Transverse colon (tissue), 4 donors: ENCODE measurements at regions not wholly inside any gene's neighbourhood (a gene's known extent, or its start where the extent isn't known, plus 50 kb on each side); places are given as distances from the start of the nearest gene placed in this dataset.

Experiments used
- EP300 ChIP-seq: sonication (generic); formaldehyde crosslinking; IDR thresholded peaks from one replicate; pipeline ENCODE4 v1.6.1; 2017; ENCODE audit warnings: antibody characterized with exemption, low read depth
- POLR2A ChIP-seq: fragments of 450-650 bp; IDR thresholded peaks from one replicate; pipeline ENCODE4 v1.6.1; 2016; ENCODE audit warnings: antibody characterized with exemption, mild to moderate bottlenecking, moderate library complexity
- POLR2AphosphoS5 ChIP-seq, 3 donors: sonication (generic); formaldehyde crosslinking; IDR thresholded peaks; one replicate each; pipeline ENCODE4 v1.6.1; 2016; ENCODE audit warnings: antibody characterized with exemption in 3 of 3
- TF ChIP-seq, protein P1 (sequence below), 5 experiments: fragments of 200-600 bp in 3 of 5; fragments of 450-650 bp in 2 of 5; sonication (generic) in 3 of 5; IDR thresholded peaks; 1 replicate in 2 of 5; 2 replicates in 3 of 5; pipeline ENCODE4 v1.5.1; 2016 to 2017; ENCODE audit warnings: antibody characterized with exemption in 5 of 5, inconsistent platforms in 3 of 5, mild to moderate bottlenecking in 2 of 5, moderate library complexity in 1 of 5

DNA sequence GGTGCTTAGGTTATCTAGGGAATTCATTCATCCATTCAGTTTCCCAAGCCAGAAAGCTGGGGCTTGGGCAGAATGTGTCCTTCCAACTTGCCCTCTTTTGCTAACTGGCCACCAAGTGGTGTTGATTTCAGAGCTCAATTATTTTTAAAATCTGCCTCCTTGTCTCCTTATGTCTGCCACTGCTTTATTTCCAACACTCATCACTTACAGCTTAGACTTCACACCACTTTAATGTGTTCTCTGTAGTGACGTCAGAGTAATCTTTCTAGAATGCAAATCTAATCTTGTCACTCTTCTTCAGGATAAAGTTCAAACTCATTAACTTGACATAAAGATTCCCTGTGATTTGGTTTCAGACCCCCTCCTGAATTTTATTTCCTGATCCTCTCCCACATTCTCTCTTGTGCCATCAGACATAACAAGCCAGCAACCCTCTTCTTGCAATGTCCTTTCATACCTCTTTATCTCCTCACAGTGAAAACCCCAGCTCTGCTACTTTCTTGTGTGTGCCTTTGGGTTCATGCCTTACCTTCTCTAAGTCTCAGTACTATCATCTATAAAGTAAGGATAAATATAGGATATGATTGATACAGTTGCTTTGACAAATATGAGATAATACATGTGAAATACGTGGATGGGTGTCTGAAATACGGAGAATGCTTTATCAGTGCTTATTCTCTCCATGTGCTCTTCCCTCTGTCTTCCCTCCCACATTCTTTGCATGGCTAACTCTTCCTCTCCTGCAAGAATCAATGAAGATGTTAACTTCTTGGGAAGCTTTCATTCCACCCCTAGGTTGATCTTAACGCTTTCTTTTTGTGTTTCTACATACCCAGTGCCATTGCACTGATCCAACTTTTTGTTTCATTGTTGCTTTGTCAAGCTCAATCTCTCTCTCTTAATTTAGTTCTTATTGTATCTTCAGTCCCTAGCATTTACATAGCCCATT, 522.7 kb upstream of the FZD8 start:
- TF ChIP-seq, protein P1, sequence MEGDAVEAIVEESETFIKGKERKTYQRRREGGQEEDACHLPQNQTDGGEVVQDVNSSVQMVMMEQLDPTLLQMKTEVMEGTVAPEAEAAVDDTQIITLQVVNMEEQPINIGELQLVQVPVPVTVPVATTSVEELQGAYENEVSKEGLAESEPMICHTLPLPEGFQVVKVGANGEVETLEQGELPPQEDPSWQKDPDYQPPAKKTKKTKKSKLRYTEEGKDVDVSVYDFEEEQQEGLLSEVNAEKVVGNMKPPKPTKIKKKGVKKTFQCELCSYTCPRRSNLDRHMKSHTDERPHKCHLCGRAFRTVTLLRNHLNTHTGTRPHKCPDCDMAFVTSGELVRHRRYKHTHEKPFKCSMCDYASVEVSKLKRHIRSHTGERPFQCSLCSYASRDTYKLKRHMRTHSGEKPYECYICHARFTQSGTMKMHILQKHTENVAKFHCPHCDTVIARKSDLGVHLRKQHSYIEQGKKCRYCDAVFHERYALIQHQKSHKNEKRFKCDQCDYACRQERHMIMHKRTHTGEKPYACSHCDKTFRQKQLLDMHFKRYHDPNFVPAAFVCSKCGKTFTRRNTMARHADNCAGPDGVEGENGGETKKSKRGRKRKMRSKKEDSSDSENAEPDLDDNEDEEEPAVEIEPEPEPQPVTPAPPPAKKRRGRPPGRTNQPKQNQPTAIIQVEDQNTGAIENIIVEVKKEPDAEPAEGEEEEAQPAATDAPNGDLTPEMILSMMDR (IDR thresholded peaks at IDR 0.05): no peak
- no peak for TF ChIP-seq POLR2A
- no peak for TF ChIP-seq POLR2AphosphoS5 (IDR thresholded peaks at IDR 0.05)
- no peak for TF ChIP-seq EP300
